HTR-8/SVneo (cell line): ENCODE measurements at regions not wholly inside any gene's neighbourhood (a gene's known extent, or its start where the extent isn't known, plus 50 kb on each side); places are given as distances from the start of the nearest gene placed in this dataset.
"Not testable (repeated sequence)": the region's sequence is repeated elsewhere in the genome, so short reads cannot be mapped to it uniquely, and the experiment has no call there.

ENCODE experiments used
- DNase-seq: peaks from one replicate; pipeline ENCODE4 v3.0.0; 2011; ENCODE audit warnings: low spot score, mixed read lengths; ENCODE audit not compliant: insufficient read length
- FAIRE-seq: peaks from 2 replicates; lab custom pipeline; 2011; peaks lifted over from hg19 to GRCh38; lab: Jason Lieb, UNC

- no peak for FAIRE-seq
- no peak for DNase-seq
These were observed 156.4 kb downstream of the FAM174A start for GRCh38 chr5:100691548-100691947.

DNA sequence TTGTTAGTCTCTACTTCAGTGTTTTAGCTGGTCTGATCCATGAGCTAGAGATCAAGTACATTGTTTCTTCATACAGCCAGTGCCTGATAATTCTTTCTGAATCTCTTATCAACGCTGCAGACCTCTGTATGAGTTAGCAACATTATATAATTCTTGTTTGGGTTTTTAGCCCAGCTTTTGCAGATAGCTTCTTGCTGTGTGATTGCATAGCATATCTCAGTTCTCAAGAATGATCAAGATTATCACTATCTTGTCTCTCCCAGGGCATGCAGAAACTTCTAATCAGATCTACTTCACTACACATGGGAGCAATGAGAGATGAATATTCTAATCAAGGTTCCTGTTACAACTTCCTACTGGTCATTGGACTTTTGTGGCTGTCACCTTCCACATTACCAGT, 158.3 kb downstream of the FAM174A start:
- no peak for DNase-seq
- no peak for FAIRE-seq

DNA sequence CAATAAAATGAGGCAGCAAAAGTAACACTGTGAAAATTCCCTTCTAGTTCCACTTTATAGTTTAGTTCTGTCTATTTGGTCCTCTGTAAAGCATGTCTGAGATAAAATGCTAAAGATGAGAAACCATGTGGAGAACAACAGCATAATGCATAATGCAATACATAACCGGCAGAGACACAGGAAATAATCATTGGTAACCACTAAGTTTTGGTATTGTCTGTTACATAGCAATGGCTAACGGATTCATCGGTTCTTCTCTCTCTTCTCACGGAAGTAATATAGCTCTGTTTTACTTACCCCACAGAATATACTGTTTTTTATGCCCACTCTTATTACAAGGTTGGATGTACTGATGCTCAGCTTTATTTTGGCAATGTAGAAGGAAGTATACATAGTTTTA, 158.9 kb downstream of the FAM174A start:
- DNase-seq: no peak

GRCh38 chr5:100697970-100698369, 162.8 kb downstream of the FAM174A start:
- DNase-seq (no peak), FAIRE-seq (no peak)

More for the DNA sequence above, 158.9 kb downstream of the FAM174A start:
- no peak for FAIRE-seq

GRCh38 chr5:100706776-100707175, 171.6 kb downstream of the FAM174A start:
- no peak for DNase-seq
- no peak for FAIRE-seq

- FAIRE-seq (no peak), DNase-seq (no peak)
These were observed 173.5 kb downstream of the FAM174A start for GRCh38 chr5:100708645-100709171.

DNA sequence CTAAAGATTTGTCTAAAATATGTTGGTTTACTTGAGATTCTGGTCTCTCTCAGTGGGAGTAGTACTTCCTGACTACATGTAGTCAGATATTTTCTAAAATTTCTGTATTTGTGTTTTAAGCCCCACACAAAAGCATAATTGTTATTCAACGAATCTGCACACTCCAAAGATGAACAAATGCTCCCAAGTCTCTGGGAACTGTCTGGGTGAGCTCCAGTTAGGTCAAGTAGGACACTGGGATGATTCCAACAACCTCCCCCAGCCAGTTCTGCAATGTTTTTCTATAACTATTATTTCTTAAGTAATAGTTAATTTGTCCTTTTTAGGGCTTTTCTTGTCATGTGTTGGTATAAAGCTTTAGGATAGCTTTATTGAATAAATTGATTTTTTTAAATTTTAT, 174.6 kb downstream of the FAM174A start:
- DNase-seq (no peak), FAIRE-seq (no peak)

DNA sequence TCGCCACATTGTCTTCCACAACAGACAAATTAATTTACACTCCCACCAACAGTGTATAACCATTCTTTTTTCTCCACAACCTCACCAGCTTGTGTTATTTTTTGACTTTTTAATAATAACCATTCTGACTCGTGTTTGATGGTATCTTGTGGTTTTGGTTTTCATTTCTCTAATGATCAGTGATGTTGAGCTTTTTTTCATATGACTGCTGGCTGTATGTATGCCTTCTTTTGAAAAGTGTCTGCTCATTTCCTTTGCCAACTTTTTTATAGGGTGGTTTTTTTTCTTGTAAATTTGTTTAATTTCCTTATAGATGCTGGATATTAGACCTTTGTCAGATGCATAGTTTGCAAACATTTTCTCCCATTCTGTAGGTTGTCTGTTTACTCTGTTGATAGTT, 179.6 kb downstream of the FAM174A start:
- not testable (repeated sequence) for FAIRE-seq, DNase-seq

- FAIRE-seq: no peak
- DNase-seq: no peak
These were observed 180.4 kb downstream of the ST8SIA4 start for GRCh38 chr5:100722657-100723056.

GRCh38 chr5:100723229-100723628, 179.9 kb downstream of the ST8SIA4 start:
- FAIRE-seq (no peak), DNase-seq (no peak)

GRCh38 chr5:100726116-100726515, 177.0 kb downstream of the ST8SIA4 start:
- DNase-seq (no peak), FAIRE-seq (no peak)

GRCh38 chr5:100731768-100732167, 171.3 kb downstream of the ST8SIA4 start:
- DNase-seq: no peak

GRCh38 chr5:100746730-100747129, 156.4 kb downstream of the ST8SIA4 start:
- FAIRE-seq (no peak), DNase-seq (no peak)

More at GRCh38 chr5:100731768-100732167, 171.3 kb downstream of the ST8SIA4 start:
- no peak for FAIRE-seq

GRCh38 chr5:100749771-100750284, 153.3 kb downstream of the ST8SIA4 start:
- no peak for DNase-seq
- no peak for FAIRE-seq

GRCh38 chr5:100755435-100755834, 147.6 kb downstream of the ST8SIA4 start:
- DNase-seq (no peak), FAIRE-seq (no peak)
